Adrenal gland (tissue), 9 donors: ENCODE measurements at regions not wholly inside any gene's neighbourhood (a gene's known extent, or its start where the extent isn't known, plus 50 kb on each side); places are given as distances from the start of the nearest gene placed in this dataset.

ENCODE experiments used
- DNase-seq, 7 donors: peaks; one replicate each; pipeline ENCODE4 v3.0.0-alpha.2; 2019 to 2020
- H3K27ac ChIP-seq, 5 donors: fragments of 200-600 bp; sonication (generic) in 4 of 5; 1 replicate in 3 of 5; 2 replicates in 2 of 5; pipeline versions ENCODE4 v1.5.1 to v1.8.0; 2016 to 2020; ENCODE audit warnings: mild to moderate bottlenecking in 1 of 5
- H3K27me3 ChIP-seq: fragments of 200-600 bp; 2 replicates; pipeline ENCODE4 v1.8.0; 2021
- H3K36me3 ChIP-seq, 2 donors: fragments of 200-600 bp; replicated peaks in 1 of 2; 1 replicate in 1 of 2; 2 replicates in 1 of 2; pipeline versions ENCODE4 v1.5.1 to v1.8.0; 2018 to 2022
- H3K4me1 ChIP-seq, 2 donors: fragments of 200-600 bp; replicated peaks in 1 of 2; 1 replicate in 1 of 2; 2 replicates in 1 of 2; pipeline versions ENCODE4 v1.5.1 to v1.8.0; 2018 to 2021
- H3K4me3 ChIP-seq, 4 donors: fragments of 200-600 bp; sonication (generic) in 3 of 4; one replicate each; pipeline ENCODE4 v1.5.1; 2016 to 2018
- H3K9me3 ChIP-seq, 3 donors: fragments of 200-600 bp; sonication (generic) in 1 of 3; replicated peaks in 1 of 3; 1 replicate in 2 of 3; 2 replicates in 1 of 3; pipeline versions ENCODE4 v1.5.1 to v1.8.0; 2016 to 2021
- CTCF ChIP-seq, 6 experiments: fragments of 450-650 bp in 4 of 6; fragments of 200-600 bp in 2 of 6; sonication (generic) in 1 of 6; IDR thresholded peaks; 1 replicate in 5 of 6; 2 replicates in 1 of 6; pipeline versions ENCODE4 v1.5.1 to v1.8.0; 2016 to 2021; ENCODE audit warnings: antibody characterized with exemption in 6 of 6, mild to moderate bottlenecking in 2 of 6, moderate library complexity in 1 of 6
- POLR2A ChIP-seq, 2 donors: fragments of 450-650 bp; IDR thresholded peaks; one replicate each; pipeline ENCODE4 v1.6.1; 2017; ENCODE audit warnings: antibody characterized with exemption in 2 of 2, mild to moderate bottlenecking in 2 of 2, moderate library complexity in 1 of 2
- WGBS, 4 donors: extraction: QIAGEN DNeasy Blood & Tissue Kit in 2 of 4; methylation state at CpG; one replicate each; pipeline versions ENCODE4 v1.1.5 to v1.1.7; 2013 to 2017; 5-methylcytosine and 5-hydroxymethylcytosine counted together
- intact Hi-C, 2 donors: fragments of 100-400 bp; cut with DNase I; formaldehyde crosslinking; loops; one replicate each; pipeline versions ENCODE4 v1.14.1 to v1.15.0; 2022 to 2023
- donor health status: healthy with polysubstance abuse.
- donor health status: Bipolar disorder and iron deficiency.
- donor health status: DM: yes; HTN: yes; CAD: no.
- donor health status: DM: no; HTN: no; CAD: no.
- donor health status: DM: no; HTN: no; CAD: no.

DNA sequence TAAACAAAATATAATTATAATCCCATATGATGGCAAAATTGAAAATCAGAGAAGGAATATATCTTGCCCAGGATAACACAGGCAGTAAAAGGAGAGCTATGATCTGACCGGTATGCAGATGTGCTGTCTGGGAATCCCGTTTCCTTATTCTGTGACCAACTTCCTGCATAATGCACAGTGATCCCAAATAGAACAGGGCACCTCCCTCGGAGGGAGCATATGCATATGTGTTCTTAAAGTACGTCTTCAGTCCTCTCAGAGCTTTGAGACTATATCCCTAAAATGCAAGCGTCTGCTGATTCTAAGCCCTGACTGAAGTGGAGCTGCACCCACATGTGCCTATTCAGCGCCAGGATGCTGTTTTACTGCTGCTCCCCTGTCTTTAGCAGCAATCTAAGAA, 366.1 kb upstream of the PTBP2 start:
- H3K4me3 ChIP-seq: no peak overlapping the region
- DNase-seq: no peak
- intact Hi-C loops: no loop called here
- no peak overlapping the region for H3K27ac ChIP-seq
- H3K27me3 ChIP-seq: no peaks in the 10 kb centered on the region
- H3K9me3 ChIP-seq: no peaks in the 10 kb centered on the region
- no peaks in the 10 kb centered on the region for H3K4me1 ChIP-seq
- WGBS, 4 donors: 78 to 86% (median 81%) methylated on average over 6 of the region's 6 CpGs
- TF ChIP-seq POLR2A (IDR thresholded peaks at IDR 0.05) (no peak), CTCF (IDR thresholded peaks at IDR 0.05) (no peak)
- no peaks in the 10 kb centered on the region for H3K36me3 ChIP-seq

DNA sequence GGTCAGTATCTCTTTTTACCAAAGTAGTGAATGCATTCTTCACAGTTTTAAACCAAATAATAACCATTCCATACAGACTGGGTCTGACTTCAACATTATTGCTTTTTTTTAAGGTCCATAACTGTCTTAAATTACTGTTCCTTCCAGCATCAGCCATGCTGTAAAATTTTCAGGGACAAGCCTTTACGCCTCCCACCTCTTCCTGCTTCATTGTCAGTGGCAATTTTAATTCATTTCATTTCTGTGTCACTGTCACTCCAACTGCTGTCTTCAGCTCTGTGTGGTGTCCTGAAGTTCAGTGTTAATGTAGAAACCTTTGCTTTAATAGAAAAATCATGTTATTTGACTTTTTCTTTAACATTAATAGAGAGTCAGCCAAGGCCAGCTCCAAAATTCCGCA, 365.6 kb upstream of the PTBP2 start:
- no peak overlapping the region for H3K4me3 ChIP-seq
- no peaks in the 10 kb centered on the region for H3K27me3 ChIP-seq
- DNase-seq: no peak
- WGBS, 4 donors: 90 to 93% (median 93%) methylated on average over 2 of the region's 2 CpGs
- no peak for TF ChIP-seq CTCF (IDR thresholded peaks at IDR 0.05)
- TF ChIP-seq POLR2A (IDR thresholded peaks at IDR 0.05): no peak
- H3K9me3 ChIP-seq: no peaks in the 10 kb centered on the region
- intact Hi-C loops: no loop called here
- H3K36me3 ChIP-seq: no peaks in the 10 kb centered on the region
- H3K27ac ChIP-seq: no peak overlapping the region
- no peaks in the 10 kb centered on the region for H3K4me1 ChIP-seq

GRCh38 chr1:96357141-96357765, 364.3 kb upstream of the PTBP2 start:
- Histone ChIP-seq H3K36me3 (no peaks in the 10 kb centered on the region), H3K4me3 (no peak overlapping the region), H3K27ac (no peak overlapping the region), H3K9me3 (no peaks in the 10 kb centered on the region), H3K27me3 (no peaks in the 10 kb centered on the region), H3K4me1 (peaks cover 0 to 1% of the 10 kb centered on the region in 2 donors)
- 67 to 80% (median 71%) methylated on average over 2 of the region's 2 CpGs for WGBS, 4 donors
- intact Hi-C loops: no loop called here
- DNase-seq: no peak
- TF ChIP-seq POLR2A (IDR thresholded peaks at IDR 0.05) (no peak), CTCF (IDR thresholded peaks at IDR 0.05) (no peak)

DNA sequence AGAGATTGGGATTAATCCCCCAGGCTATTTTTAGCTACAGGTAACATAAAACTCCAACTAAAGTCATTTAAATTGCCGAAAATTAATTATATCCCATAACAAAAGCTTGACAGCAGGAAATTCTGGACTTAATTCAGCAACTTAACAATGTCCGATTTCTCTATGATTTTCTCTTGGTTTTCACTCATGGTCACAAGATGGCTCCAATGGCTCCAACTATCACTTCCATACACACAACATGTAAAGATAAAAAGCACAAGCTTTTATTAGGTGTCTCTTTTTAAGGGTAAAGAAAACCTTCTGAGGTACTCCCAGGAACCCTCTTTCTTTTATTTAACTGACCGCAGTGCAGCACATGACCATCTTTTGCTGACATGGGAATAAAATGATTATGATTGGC, 363.5 kb upstream of the PTBP2 start:
- Histone ChIP-seq H3K4me3 (no peak overlapping the region), H3K27ac (no peak overlapping the region), H3K9me3 (no peaks in the 10 kb centered on the region), H3K4me1 (peaks cover 6% of the 10 kb centered on the region in 2 donors), H3K36me3 (no peaks in the 10 kb centered on the region), H3K27me3 (no peaks in the 10 kb centered on the region)
- intact Hi-C loops: no loop called here
- TF ChIP-seq POLR2A (IDR thresholded peaks at IDR 0.05) (no peak), CTCF (IDR thresholded peaks at IDR 0.05) (no peak)
- 63 to 94% (median 92%) methylated on average over 3 of the region's 3 CpGs for WGBS, 4 donors
- DNase-seq: no peak
